Uterus (tissue), 3 donors: ENCODE measurements at regions not wholly inside any gene's neighbourhood (a gene's known extent, or its start where the extent isn't known, plus 50 kb on each side); places are given as distances from the start of the nearest gene placed in this dataset.

Experiments
- DNase-seq, 2 donors: peaks; one replicate each; pipeline ENCODE4 v3.0.0-alpha.2; 2019 to 2020
- H3K27ac ChIP-seq, 2 donors: fragments of 200-600 bp; sonication (generic); 1 replicate in 1 of 2; 2 replicates in 1 of 2; pipeline ENCODE4 v1.5.1; 2016 to 2018
- H3K27me3 ChIP-seq, 2 donors: fragments of 200-600 bp; sonication (generic); one replicate each; pipeline ENCODE4 v1.5.1; 2018 to 2019; ENCODE audit warnings: control low read depth in 1 of 2
- H3K36me3 ChIP-seq, 2 donors: fragments of 200-600 bp; sonication (generic); one replicate each; pipeline ENCODE4 v1.5.1; 2019; ENCODE audit warnings: control low read depth in 1 of 2
- H3K4me1 ChIP-seq, 2 donors: fragments of 200-600 bp; sonication (generic); one replicate each; pipeline ENCODE4 v1.5.1; 2018 to 2019; ENCODE audit warnings: control low read depth in 1 of 2
- H3K4me3 ChIP-seq, 2 donors: fragments of 200-600 bp; sonication (generic); 1 replicate in 1 of 2; 2 replicates in 1 of 2; pipeline ENCODE4 v1.5.1; 2018 to 2019; ENCODE audit warnings: mild to moderate bottlenecking in 1 of 2
- H3K9me3 ChIP-seq, 2 donors: fragments of 200-600 bp; sonication (generic); one replicate each; pipeline ENCODE4 v1.5.1; 2019; ENCODE audit warnings: control low read depth in 1 of 2
- POLR2A ChIP-seq, 2 donors: fragments of 450-650 bp; IDR thresholded peaks; one replicate each; pipeline ENCODE4 v1.6.1; 2016; ENCODE audit warnings: antibody characterized with exemption in 2 of 2, mild to moderate bottlenecking in 1 of 2, moderate library complexity in 1 of 2
- intact Hi-C: fragments of 100-400 bp; cut with DNase I; formaldehyde crosslinking; loops from one replicate; pipeline ENCODE4 v1.15.1; 2023; ENCODE audit warnings: low total_unique reads
- TF ChIP-seq, protein P1 (sequence below), 4 experiments: fragments of 200-600 bp in 2 of 4; fragments of 450-650 bp in 2 of 4; sonication (generic) in 2 of 4; IDR thresholded peaks; one replicate each; pipeline ENCODE4 v1.5.1; 2016 to 2019; ENCODE audit warnings: antibody characterized with exemption in 4 of 4, mild to moderate bottlenecking in 2 of 4, moderate library complexity in 1 of 4
- donor health status: DM: yes; HTN: yes; CAD: no.

DNA sequence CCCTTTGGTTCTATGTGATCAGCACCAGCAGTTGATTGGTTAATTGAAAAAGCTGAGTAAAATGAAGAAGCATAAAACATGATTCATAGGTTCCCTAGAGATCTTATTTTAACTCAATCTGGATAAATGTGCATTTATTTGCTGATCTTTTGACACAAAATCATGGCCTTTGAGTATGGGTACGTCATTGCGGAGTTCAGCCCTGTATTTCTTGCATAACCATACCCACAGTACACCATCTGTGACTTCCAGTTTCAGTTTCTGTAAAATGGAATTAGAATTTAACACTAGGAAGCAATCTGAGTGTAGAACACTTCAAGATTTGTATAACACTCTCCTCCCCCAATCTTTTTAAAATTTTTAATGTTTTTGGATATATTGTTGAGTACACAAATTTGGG, 358.2 kb downstream of the DDX10 start:
- no peak overlapping the region for H3K4me3 ChIP-seq
- H3K27me3 ChIP-seq = no peaks in the 10 kb centered on the region
- intact Hi-C loops = no loop called here
- no peaks in the 10 kb centered on the region for H3K4me1 ChIP-seq
- no peaks in the 10 kb centered on the region for H3K36me3 ChIP-seq
- DNase-seq = no peak
- no peak overlapping the region for H3K27ac ChIP-seq
- H3K9me3 ChIP-seq = no peaks in the 10 kb centered on the region
- TF ChIP-seq, protein P1, sequence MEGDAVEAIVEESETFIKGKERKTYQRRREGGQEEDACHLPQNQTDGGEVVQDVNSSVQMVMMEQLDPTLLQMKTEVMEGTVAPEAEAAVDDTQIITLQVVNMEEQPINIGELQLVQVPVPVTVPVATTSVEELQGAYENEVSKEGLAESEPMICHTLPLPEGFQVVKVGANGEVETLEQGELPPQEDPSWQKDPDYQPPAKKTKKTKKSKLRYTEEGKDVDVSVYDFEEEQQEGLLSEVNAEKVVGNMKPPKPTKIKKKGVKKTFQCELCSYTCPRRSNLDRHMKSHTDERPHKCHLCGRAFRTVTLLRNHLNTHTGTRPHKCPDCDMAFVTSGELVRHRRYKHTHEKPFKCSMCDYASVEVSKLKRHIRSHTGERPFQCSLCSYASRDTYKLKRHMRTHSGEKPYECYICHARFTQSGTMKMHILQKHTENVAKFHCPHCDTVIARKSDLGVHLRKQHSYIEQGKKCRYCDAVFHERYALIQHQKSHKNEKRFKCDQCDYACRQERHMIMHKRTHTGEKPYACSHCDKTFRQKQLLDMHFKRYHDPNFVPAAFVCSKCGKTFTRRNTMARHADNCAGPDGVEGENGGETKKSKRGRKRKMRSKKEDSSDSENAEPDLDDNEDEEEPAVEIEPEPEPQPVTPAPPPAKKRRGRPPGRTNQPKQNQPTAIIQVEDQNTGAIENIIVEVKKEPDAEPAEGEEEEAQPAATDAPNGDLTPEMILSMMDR (IDR thresholded peaks at IDR 0.05) = no peak
- no peak for TF ChIP-seq POLR2A (IDR thresholded peaks at IDR 0.05)

DNA sequence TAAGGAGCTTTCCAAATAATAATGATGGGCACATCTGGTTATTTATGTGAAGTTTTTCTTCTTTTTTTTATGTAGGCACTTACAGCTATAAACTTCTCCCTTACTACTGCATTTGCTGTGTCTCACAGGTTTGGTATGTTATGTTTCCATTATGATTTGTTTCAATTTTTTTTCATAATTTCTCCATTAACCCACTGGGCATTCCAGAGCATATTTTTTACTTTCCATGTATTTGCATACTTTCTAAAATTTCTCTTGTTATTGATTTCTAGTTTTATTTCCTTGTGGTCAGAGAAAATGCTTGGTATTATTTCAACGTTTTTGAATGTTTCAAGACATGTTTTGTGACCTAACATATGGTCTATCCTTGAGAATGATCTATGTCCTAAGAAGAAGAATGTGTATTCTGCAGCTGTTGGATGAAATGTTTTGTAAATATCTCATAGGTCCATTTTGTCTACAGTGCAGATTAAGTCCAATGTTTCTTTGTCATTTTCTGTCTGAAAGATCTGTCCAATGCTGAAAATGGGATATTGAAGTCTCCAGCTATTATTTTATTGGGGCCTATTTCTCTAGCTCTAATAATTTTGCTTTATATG, 362.1 kb downstream of the DDX10 start:
- no peaks in the 10 kb centered on the region for H3K27me3 ChIP-seq
- H3K36me3 ChIP-seq = no peaks in the 10 kb centered on the region
- H3K4me3 ChIP-seq = no peak overlapping the region
- no peaks in the 10 kb centered on the region for H3K4me1 ChIP-seq
- H3K9me3 ChIP-seq = no peaks in the 10 kb centered on the region
- TF ChIP-seq, protein P1 (IDR thresholded peaks at IDR 0.05) = no peak
- TF ChIP-seq POLR2A (IDR thresholded peaks at IDR 0.05) = no peak
- intact Hi-C loops = no loop called here
- H3K27ac ChIP-seq = no peak overlapping the region
- no peak for DNase-seq

DNA sequence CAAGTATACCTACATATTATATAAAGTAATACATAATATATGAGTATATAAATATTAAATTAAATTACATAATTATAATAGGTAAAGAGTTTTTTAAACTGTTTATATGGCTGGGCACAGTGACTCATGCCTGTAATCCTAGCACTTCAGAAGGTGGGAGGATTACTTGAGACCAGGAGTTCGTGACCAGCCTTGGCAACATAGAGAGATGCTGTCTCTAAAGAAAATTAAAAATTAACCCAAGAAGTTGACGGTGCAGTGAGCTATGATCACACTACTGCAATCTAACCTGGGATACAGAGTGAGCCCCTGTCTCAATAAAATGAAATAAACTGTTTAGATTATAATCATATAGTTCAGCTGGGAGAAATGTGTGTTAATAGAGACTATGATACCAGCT, 363.0 kb downstream of the DDX10 start:
- Histone ChIP-seq H3K9me3 (no peaks in the 10 kb centered on the region), H3K36me3 (no peaks in the 10 kb centered on the region), H3K4me1 (no peaks in the 10 kb centered on the region), H3K4me3 (no peak overlapping the region), H3K27me3 (no peaks in the 10 kb centered on the region), H3K27ac (no peak overlapping the region)
- no peak for DNase-seq
- TF ChIP-seq, protein P1 (IDR thresholded peaks at IDR 0.05) = no peak
- intact Hi-C loops = no loop called here

DNA sequence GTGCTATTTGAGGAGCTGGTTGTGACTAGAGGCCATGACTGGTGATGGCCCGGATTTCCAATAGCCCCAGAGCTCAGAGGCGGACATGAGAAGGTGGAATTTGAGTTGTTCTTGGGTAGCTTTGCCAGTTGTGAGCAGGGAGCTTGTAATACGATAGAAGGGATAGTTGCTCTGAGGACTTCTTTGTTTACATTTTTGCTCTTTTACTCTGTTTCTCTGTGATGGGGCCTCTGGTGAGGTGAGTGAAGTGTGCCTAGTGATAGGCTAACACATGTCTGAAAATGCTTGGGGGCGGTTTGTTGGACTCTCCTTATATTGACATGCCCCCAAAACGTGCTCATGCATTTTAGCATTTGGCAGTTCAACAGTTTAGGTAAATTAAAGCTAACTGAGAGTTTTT, 365.1 kb downstream of the DDX10 start:
- intact Hi-C loops = no loop called here
- Histone ChIP-seq H3K4me3 (no peak overlapping the region), H3K9me3 (no peaks in the 10 kb centered on the region), H3K27ac (no peak overlapping the region), H3K4me1 (no peaks in the 10 kb centered on the region), H3K36me3 (no peaks in the 10 kb centered on the region), H3K27me3 (no peaks in the 10 kb centered on the region)
- DNase-seq = no peak
- no peak for TF ChIP-seq POLR2A (IDR thresholded peaks at IDR 0.05)
- TF ChIP-seq, protein P1 (IDR thresholded peaks at IDR 0.05) = no peak

DNA sequence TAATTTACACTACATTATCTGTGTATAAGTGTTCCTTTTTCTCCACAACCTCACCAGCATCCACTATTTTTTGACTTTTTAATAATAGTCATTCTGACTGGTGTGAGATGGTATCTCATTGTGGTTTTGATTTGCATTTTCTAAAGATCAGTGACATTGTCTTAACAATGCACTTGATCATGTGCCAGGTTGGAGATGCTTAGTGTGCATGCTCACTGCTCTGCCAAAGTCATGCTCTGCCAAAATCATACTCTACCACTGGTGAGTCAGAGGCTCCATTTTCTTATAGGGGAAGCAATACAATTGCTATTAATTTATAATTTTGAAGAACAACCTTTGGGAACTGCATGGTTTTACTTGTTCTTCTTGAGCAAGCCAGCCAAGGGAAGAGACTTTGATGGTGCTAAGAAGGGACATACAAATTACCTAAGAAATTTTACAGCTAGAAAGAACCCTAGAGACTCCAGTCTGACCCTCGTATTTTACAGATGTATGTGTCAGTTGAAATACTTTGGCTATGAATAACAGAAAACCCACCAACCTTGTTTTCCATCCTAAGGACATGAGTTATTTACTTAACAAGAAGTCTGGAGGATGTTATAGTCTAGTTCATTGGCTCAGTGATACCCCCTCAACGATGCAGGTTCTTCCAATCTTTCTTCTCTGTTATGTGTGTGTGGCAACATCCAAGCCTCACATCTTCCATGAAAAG, 368.9 kb downstream of the DDX10 start:
- H3K36me3 ChIP-seq = no peaks in the 10 kb centered on the region

More for the DNA sequence above, 368.9 kb downstream of the DDX10 start:
- no peak overlapping the region for H3K27ac ChIP-seq
- no peaks in the 10 kb centered on the region for H3K4me1 ChIP-seq
- no peak overlapping the region for H3K4me3 ChIP-seq
- H3K27me3 ChIP-seq = no peaks in the 10 kb centered on the region
- no peaks in the 10 kb centered on the region for H3K9me3 ChIP-seq
- intact Hi-C loops = no loop called here
- TF ChIP-seq, protein P1 (IDR thresholded peaks at IDR 0.05) = no peak
- no peak for TF ChIP-seq POLR2A (IDR thresholded peaks at IDR 0.05)
- no peak for DNase-seq
